GM12891 (cell line): ENCODE measurements at regions not wholly inside any gene's neighbourhood (a gene's known extent, or its start where the extent isn't known, plus 50 kb on each side); places are given as distances from the start of the nearest gene placed in this dataset.
"Not testable (repeated sequence)": the region's sequence is repeated elsewhere in the genome, so short reads cannot be mapped to it uniquely, and the experiment has no call there.

Experiments
- DNase-seq: peaks from one replicate; pipeline ENCODE4 v3.0.0; 2011; ENCODE audit warnings: low spot score; ENCODE audit not compliant: insufficient read length
- FAIRE-seq: peaks from 2 replicates; lab custom pipeline; 2011; peaks lifted over from hg19 to GRCh38; lab: Jason Lieb, UNC
- PAX5 ChIP-seq: IDR thresholded peaks from 2 replicates; pipeline ENCODE4 v1.6.1; 2011; ENCODE audit warnings: low read length, moderate library complexity, mild to moderate bottlenecking; ENCODE audit not compliant: insufficient read depth, severe bottlenecking
- POLR2A ChIP-seq: IDR thresholded peaks from 2 replicates; pipeline ENCODE4 v1.6.1; 2011; ENCODE audit warnings: low read depth, low read length, control low read depth
- POLR2AphosphoS5 ChIP-seq: IDR thresholded peaks from 2 replicates; pipeline ENCODE4 v1.6.1; 2011; ENCODE audit warnings: low read depth, low read length, control low read depth
- POU2F2 ChIP-seq: IDR thresholded peaks from 2 replicates; pipeline ENCODE4 v1.6.1; 2011; ENCODE audit warnings: low read depth, mild to moderate bottlenecking, control low read depth, low read length, moderate library complexity
- SPI1 ChIP-seq: IDR thresholded peaks from 2 replicates; pipeline ENCODE4 v1.6.1; 2011; ENCODE audit warnings: low read depth, low read length, control low read depth
- TAF1 ChIP-seq: IDR thresholded peaks from 2 replicates; pipeline ENCODE4 v1.6.1; 2011; ENCODE audit warnings: low read depth, low read length, control low read depth

GRCh38 chr9:85487872-85488271 is 253.9 kb downstream of the AGTPBP1 start:
- TF ChIP-seq SPI1 (no peak), POLR2A (no peak), PAX5 (no peak), POLR2AphosphoS5 (no peak), POU2F2 (no peak), TAF1 (no peak)
- DNase-seq (no peak), FAIRE-seq (no peak)

- FAIRE-seq (no peak), DNase-seq (no peak)
- TF ChIP-seq POLR2A = no peak
- TF ChIP-seq PAX5 = no peak
- no peak for TF ChIP-seq POLR2AphosphoS5
- no peak for TF ChIP-seq SPI1
- no peak for TF ChIP-seq POU2F2
- no peak for TF ChIP-seq TAF1
Observed at GRCh38 chr9:85484235-85484634, 257.5 kb downstream of the AGTPBP1 start.

- FAIRE-seq (no peak), DNase-seq (no peak)
- TF ChIP-seq POU2F2 (no peak), PAX5 (no peak), TAF1 (no peak), POLR2A (no peak), POLR2AphosphoS5 (no peak), SPI1 (no peak)
Observed at GRCh38 chr9:85483208-85483607, 258.5 kb downstream of the AGTPBP1 start.

DNA sequence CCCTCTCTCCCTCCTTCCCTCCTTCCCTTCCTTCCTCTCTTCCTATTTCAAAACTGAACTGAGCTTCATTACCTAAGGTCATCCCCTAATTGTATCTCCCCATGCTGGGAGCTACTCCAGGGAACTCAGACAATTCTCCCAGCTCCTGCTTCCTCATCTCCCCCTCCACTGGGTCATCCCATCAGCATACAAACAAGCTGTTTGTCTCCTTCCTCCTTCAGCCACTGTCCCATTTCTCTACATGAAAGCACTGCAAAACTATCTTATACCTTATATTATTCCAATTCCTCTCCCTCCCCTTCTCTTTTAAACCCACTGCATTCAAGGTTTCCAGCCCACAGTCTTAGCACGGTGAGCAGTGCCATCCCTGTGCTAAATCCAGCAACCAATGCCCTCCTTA is 262.4 kb downstream of the AGTPBP1 start:
- FAIRE-seq (no peak), DNase-seq (no peak)
- no peak for TF ChIP-seq SPI1
- TF ChIP-seq POLR2A = no peak
- no peak for TF ChIP-seq POLR2AphosphoS5

GRCh38 chr9:85478847-85479246 is 262.9 kb downstream of the AGTPBP1 start:
- TF ChIP-seq POLR2AphosphoS5 = no peak
- no peak for TF ChIP-seq PAX5
- TF ChIP-seq POU2F2 = no peak
- no peak for TF ChIP-seq POLR2A
- TF ChIP-seq SPI1 = no peak
- FAIRE-seq (no peak), DNase-seq (no peak)

DNA sequence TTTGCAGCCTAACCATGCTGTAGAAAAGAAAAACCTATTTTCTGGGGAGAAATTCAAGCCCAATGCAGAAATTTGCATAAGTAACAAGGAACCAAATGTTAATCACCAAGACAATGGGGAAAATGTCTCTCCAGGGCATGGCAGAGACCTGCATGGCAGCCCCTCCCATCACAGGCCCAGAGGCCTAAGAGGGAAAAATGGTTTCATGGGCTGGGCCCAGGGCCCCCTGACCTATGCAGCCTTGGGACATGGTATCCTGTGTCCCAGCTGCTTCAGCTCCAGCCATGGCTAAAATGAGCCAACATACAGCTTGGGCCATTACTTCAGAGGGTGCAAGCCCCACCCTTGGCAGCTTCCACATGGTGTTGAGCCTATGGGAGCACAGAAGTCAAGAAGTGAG is 266.9 kb downstream of the AGTPBP1 start:
- not testable (repeated sequence) for DNase-seq, FAIRE-seq

DNA sequence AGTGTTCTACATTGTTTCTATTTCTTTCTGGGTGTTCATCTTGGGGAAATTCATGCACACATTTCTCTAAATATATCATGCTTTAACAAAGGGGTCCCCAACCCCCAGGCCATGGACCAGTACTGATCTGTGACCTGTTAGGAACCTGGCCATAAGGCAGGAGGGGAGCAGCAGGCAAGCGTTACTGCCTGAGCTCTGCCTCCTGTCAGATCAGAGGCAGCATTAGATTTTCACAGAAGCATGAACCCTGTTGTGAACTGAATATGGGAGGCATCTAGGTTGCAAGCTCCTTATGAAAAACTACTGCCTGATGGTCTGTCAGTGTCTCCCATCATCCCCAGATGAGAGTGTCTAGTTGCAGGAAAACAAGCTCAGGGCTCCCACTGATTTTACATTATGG is 270.0 kb downstream of the AGTPBP1 start:
- FAIRE-seq (no peak), DNase-seq (no peak)
- no peak for TF ChIP-seq POLR2AphosphoS5

DNA sequence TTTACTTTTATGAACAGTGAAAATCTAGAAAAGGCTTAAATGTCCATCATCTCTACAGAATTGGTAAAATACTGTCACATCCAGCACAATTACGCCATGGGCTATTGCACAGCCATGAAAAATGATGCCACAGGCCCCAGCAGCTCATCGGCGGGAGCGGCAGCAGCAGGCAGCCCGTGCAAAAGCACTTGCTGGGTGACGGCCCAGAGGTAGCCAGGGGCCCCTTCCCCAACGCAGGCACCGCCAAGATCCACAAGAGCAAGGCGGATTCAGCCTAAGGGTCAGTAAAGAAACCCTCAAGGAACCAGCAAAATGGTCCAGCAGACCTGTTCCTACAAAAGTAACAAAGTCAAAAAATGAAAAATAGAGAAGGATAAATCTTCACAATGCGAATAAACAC is 272.7 kb downstream of the AGTPBP1 start:
- TF ChIP-seq POLR2A = no peak
- no peak for TF ChIP-seq TAF1
- TF ChIP-seq POLR2AphosphoS5 = no peak
- TF ChIP-seq PAX5 = no peak
- FAIRE-seq = no peak
- no peak for DNase-seq

- TF ChIP-seq TAF1 (no peak), POU2F2 (no peak), SPI1 (no peak), PAX5 (no peak), POLR2AphosphoS5 (no peak), POLR2A (no peak)
- no peak for FAIRE-seq
- DNase-seq = no peak
Observed at GRCh38 chr9:85466834-85467233, 274.9 kb downstream of the AGTPBP1 start.

- not testable (repeated sequence) for DNase-seq, FAIRE-seq
Observed at GRCh38 chr9:85458114-85458864, 283.5 kb downstream of the AGTPBP1 start.

GRCh38 chr9:85453850-85454249 is 287.9 kb downstream of the AGTPBP1 start:
- FAIRE-seq (no peak), DNase-seq (no peak)
- TF ChIP-seq PAX5 (no peak), TAF1 (no peak), POLR2A (no peak), POU2F2 (no peak), POLR2AphosphoS5 (no peak), SPI1 (no peak)
